UCSD-AML1 (cell line): ENCODE measurements at regions not wholly inside any gene's neighbourhood (a gene's known extent, or its start where the extent isn't known, plus 50 kb on each side); places are given as distances from the start of the nearest gene placed in this dataset.
"Not testable (repeated sequence)": the region's sequence is repeated elsewhere in the genome, so short reads cannot be mapped to it uniquely, and the experiment has no call there.

Experiments used
- DNase-seq: peaks from one replicate; lab custom pipeline; 2025; ENCODE audit not compliant: unreplicated experiment; lab: John Stamatoyannopoulos, UW

- DNase-seq: no peak
Observed at GRCh38 chr13:110809871-110810486, 96.5 kb downstream of the ING1 start.

GRCh38 chr13:110811008-110811720, 97.7 kb downstream of the ING1 start:
- DNase-seq: no peak

GRCh38 chr13:110811771-110812120, 98.2 kb downstream of the ING1 start:
- no peak for DNase-seq

GRCh38 chr13:110812121-110812868, 98.8 kb downstream of the ING1 start:
- no peak for DNase-seq

GRCh38 chr13:110812869-110813645, 99.6 kb downstream of the ING1 start:
- no peak for DNase-seq

GRCh38 chr13:110813646-110814624, 100.4 kb downstream of the ING1 start:
- DNase-seq: no peak

- no peak for DNase-seq
Observed at GRCh38 chr13:110815471-110816204, 99.2 kb downstream of the ANKRD10 start.

- no peak for DNase-seq
Observed at GRCh38 chr13:110816500-110816899, 98.4 kb downstream of the ANKRD10 start.

- no peak for DNase-seq
Observed at GRCh38 chr13:110817143-110817542, 97.7 kb downstream of the ANKRD10 start.

- no peak for DNase-seq
Observed at GRCh38 chr13:110818747-110819146, 96.1 kb downstream of the ANKRD10 start.

- DNase-seq: peak; percentile 75
Observed at GRCh38 chr13:110819203-110820014, 95.5 kb downstream of the ANKRD10 start.

- no peak for DNase-seq
Observed at GRCh38 chr13:110820322-110820721, 94.5 kb downstream of the ANKRD10 start.

- not testable (repeated sequence) for DNase-seq
Observed at GRCh38 chr13:110821837-110822668, 92.8 kb downstream of the ANKRD10 start.

- no peak for DNase-seq
Observed at GRCh38 chr13:110822669-110822945, 92.3 kb downstream of the ANKRD10 start.

- no peak for DNase-seq
Observed at GRCh38 chr13:110824702-110825300, 90.1 kb downstream of the ANKRD10 start.

- DNase-seq: no peak
Observed at GRCh38 chr13:110825516-110825915, 89.4 kb downstream of the ANKRD10 start.

- no peak for DNase-seq
Observed at GRCh38 chr13:110826101-110826500, 88.8 kb downstream of the ANKRD10 start.
